ENCODE measurements at regions not wholly inside any gene's neighbourhood (a gene's known extent, or its start where the extent isn't known, plus 50 kb on each side); places are given as distances from the start of the nearest gene placed in this dataset.

DNA sequence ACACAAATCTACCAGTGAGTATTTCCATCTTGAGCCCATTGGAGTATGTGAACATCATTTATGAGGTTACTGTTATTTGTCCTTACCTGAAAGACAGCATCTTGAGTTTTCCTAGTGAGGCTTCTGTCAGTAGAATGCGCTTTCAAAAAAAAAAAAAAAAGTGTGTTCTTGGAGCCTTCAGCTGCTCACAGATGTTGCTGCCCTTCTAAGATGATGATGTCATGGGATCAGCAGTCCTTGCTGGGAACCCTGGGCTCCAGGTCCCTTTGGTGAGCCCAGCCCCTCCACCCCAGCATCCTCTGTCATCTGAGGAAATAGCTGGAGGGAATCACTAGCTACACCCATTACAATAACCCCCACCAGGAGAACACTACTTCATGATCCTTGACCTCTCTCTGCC lies 83.3 kb downstream of the ATPSCKMT start:
- DNase-seq (no peak), ATAC-seq (no peak)
- Histone ChIP-seq H3K9me3 (peaks cover 0 to 8% (median 0%) of the 10 kb centered on the region in 4 donors), H3K27ac (no peak overlapping the region), H3K27me3 (no peaks in the 10 kb centered on the region), H3K4me1 (no peaks in the 10 kb centered on the region), H3K4me3 (no peak overlapping the region), H3K36me3 (no peaks in the 10 kb centered on the region)
- intact Hi-C loops (cut with DNase I): no loop called here
- 83% methylated on average over 1 of the region's 1 CpG for WGBS (ENCODE audit: insufficient coverage, low coverage, low lambda C conversion rate, missing lambda C conversion rate)
- TF ChIP-seq, protein P1, sequence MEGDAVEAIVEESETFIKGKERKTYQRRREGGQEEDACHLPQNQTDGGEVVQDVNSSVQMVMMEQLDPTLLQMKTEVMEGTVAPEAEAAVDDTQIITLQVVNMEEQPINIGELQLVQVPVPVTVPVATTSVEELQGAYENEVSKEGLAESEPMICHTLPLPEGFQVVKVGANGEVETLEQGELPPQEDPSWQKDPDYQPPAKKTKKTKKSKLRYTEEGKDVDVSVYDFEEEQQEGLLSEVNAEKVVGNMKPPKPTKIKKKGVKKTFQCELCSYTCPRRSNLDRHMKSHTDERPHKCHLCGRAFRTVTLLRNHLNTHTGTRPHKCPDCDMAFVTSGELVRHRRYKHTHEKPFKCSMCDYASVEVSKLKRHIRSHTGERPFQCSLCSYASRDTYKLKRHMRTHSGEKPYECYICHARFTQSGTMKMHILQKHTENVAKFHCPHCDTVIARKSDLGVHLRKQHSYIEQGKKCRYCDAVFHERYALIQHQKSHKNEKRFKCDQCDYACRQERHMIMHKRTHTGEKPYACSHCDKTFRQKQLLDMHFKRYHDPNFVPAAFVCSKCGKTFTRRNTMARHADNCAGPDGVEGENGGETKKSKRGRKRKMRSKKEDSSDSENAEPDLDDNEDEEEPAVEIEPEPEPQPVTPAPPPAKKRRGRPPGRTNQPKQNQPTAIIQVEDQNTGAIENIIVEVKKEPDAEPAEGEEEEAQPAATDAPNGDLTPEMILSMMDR (IDR thresholded peaks at IDR 0.05): no peak
- TF ChIP-seq POLR2A (IDR thresholded peaks at IDR 0.05): no peak

DNA sequence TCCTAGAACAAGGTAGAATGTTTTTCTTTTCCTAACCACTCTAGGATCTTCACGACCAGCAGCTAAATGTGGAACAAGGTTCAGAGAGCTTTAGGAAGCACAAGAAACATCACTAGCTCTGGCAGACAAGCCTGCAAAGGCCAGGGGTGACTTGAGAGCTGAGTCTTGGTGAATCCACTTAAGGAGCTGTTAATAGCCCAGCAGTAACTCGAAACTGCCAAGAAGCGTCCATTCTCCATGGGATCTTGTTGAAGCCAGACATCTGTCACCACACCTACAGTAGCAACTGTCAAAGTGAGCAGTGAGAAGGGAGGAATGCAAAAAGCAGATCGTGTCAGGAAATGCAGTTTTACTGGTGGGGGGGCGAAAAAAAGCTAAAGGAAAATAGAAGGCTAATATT lies 87.2 kb downstream of the ATPSCKMT start:
- Histone ChIP-seq H3K36me3 (no peaks in the 10 kb centered on the region), H3K4me3 (no peak overlapping the region), H3K27me3 (no peaks in the 10 kb centered on the region), H3K9me3 (peaks cover 0 to 8% (median 0%) of the 10 kb centered on the region in 4 donors), H3K4me1 (no peaks in the 10 kb centered on the region), H3K27ac (no peak overlapping the region)
- intact Hi-C loops (cut with DNase I): no loop called here
- ATAC-seq: no peak
- TF ChIP-seq, protein P1 (IDR thresholded peaks at IDR 0.05): no peak
- 28% methylated on average over 5 of the region's 5 CpGs for WGBS (ENCODE audit: insufficient coverage, low coverage, low lambda C conversion rate, missing lambda C conversion rate)
- DNase-seq: no peak

DNA sequence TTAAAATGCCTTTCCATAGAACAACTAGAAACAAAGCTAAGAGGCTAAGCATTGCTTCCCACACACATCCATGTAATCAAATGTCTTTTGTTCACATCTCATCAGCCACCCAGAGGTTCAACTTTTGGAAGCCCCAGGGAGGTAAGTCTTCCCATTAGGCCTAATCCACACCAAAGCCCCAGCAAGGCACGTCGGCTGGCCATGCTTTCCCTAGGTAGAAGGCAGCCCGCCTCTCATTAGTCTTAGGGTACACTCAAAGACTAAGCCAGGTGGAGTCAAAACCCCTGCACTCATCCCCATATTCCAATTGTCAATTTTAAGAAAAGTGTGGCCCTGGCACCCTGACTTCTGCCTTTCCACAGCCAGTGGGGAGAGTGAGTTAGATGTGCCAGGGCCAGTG lies 87.9 kb downstream of the ATPSCKMT start:
- DNase-seq (no peak), ATAC-seq (no peak)
- intact Hi-C loops (cut with DNase I): no loop called here
- TF ChIP-seq, protein P1 (IDR thresholded peaks at IDR 0.05): no peak
- TF ChIP-seq POLR2A (IDR thresholded peaks at IDR 0.05): no peak
- H3K4me1 ChIP-seq: no peaks in the 10 kb centered on the region
- H3K27me3 ChIP-seq: no peaks in the 10 kb centered on the region
- no peak overlapping the region for H3K4me3 ChIP-seq
- WGBS (ENCODE audit: insufficient coverage, low coverage, low lambda C conversion rate, missing lambda C conversion rate): 61% methylated on average over 3 of the region's 3 CpGs
- no peaks in the 10 kb centered on the region for H3K36me3 ChIP-seq
- peaks cover 0 to 8% (median 0%) of the 10 kb centered on the region in 4 donors for H3K9me3 ChIP-seq
- no peak overlapping the region for H3K27ac ChIP-seq

- ATAC-seq: no peak
- 73% methylated on average over 2 of the region's 3 CpGs for WGBS (ENCODE audit: insufficient coverage, low coverage, low lambda C conversion rate, missing lambda C conversion rate)
- intact Hi-C loops (cut with DNase I): no loop called here
- no peak overlapping the region for H3K27ac ChIP-seq
- no peak for TF ChIP-seq POLR2A (IDR thresholded peaks at IDR 0.05)
- TF ChIP-seq, protein P1 (IDR thresholded peaks at IDR 0.05): no peak
- no peak for DNase-seq
- no peaks in the 10 kb centered on the region for H3K27me3 ChIP-seq
- no peaks in the 10 kb centered on the region for H3K9me3 ChIP-seq
- no peaks in the 10 kb centered on the region for H3K4me1 ChIP-seq
- no peaks in the 10 kb centered on the region for H3K36me3 ChIP-seq
- H3K4me3 ChIP-seq: no peak overlapping the region
Observed at GRCh38 chr5:10160241-10160640, 89.4 kb downstream of the ATPSCKMT start.

- TF ChIP-seq, protein P1 (IDR thresholded peaks at IDR 0.05): no peak
- no peak for TF ChIP-seq POLR2A (IDR thresholded peaks at IDR 0.05)
Observed at GRCh38 chr5:10158886-10159285, 90.8 kb downstream of the ATPSCKMT start.

More at GRCh38 chr5:10158886-10159285, 90.8 kb downstream of the ATPSCKMT start:
- no peak overlapping the region for H3K27ac ChIP-seq
- no peak overlapping the region for H3K4me3 ChIP-seq
- ATAC-seq: no peak
- no peaks in the 10 kb centered on the region for H3K36me3 ChIP-seq
- H3K4me1 ChIP-seq: no peaks in the 10 kb centered on the region
- no peaks in the 10 kb centered on the region for H3K9me3 ChIP-seq
- H3K27me3 ChIP-seq: no peaks in the 10 kb centered on the region
- intact Hi-C loops (cut with DNase I): no loop called here
- no peak for DNase-seq

All from right lobe of liver (tissue), 6 donors.